GM12878 (cell line): ENCODE measurements at regions not wholly inside any gene's neighbourhood (a gene's known extent, or its start where the extent isn't known, plus 50 kb on each side); places are given as distances from the start of the nearest gene placed in this dataset.

Experiments
- ATAC-seq: fragments of 200-7000 bp; cut with Tn5 transposase; 3 replicates; pipeline ENCODE4 v1.9.1; 2020; ENCODE audit warnings: mild to moderate bottlenecking, moderate library complexity
- BruUV-seq: library from RNA; stranded (reverse); fragments of 400-500 nt; replicated peaks from 2 replicates; lab custom pipeline; 2021; lab: Mats Ljungman, UMichigan
- CTCF ChIA-PET: fragments of 300-600 bp; sonication (Branson Sonifier 250); formaldehyde crosslinking; extraction: SDS; loops from one replicate; lab custom pipeline; 2021; ENCODE audit warnings: inconsistent platforms; lab: Yijun Ruan, JAX
- POLR2A ChIA-PET: fragments of 350-600 bp; formaldehyde crosslinking; extraction: SDS; loops from one replicate; lab custom pipeline; 2021; ENCODE audit warnings: inconsistent platforms; lab: Charles Lee
- RAD21 ChIA-PET: fragments of 300-600 bp; sonication (Branson Sonifier 250); formaldehyde crosslinking; loops from one replicate; lab custom pipeline; 2023; ENCODE audit warnings: antibody characterized with exemption; ENCODE audit not compliant: unreplicated experiment; lab: Charles Lee
- SMC1A ChIA-PET: fragments of 300-600 bp; sonication (Branson Sonifier 250); formaldehyde crosslinking; loops from one replicate; lab custom pipeline; 2023; ENCODE audit not compliant: unreplicated experiment, uncharacterized antibody; lab: Charles Lee
- DNase-seq: peaks from one replicate; pipeline ENCODE4 v3.0.0-alpha.2; 2011; ENCODE audit warnings: low read depth, low spot score
- FAIRE-seq: peaks from 3 replicates; lab custom pipeline; 2011; peaks lifted over from hg19 to GRCh38; lab: Jason Lieb, UNC
- H2AFZ ChIP-seq: 2 replicates; pipeline ENCODE4 v1.6.0; 2011; ENCODE audit warnings: low read depth, low read length, control low read depth; ENCODE audit not compliant: control insufficient read depth
- H3K27ac ChIP-seq: 2 replicates; pipeline ENCODE4 v1.5.1; 2011; ENCODE audit warnings: control low read depth; ENCODE audit not compliant: control insufficient read depth, insufficient read depth
- H3K27me3 ChIP-seq, 2 experiments: replicated peaks in 1 of 2; 2 replicates each; pipeline versions ENCODE4 v1.6.0 to v1.6.1; 2011; ENCODE audit warnings: low read length in 1 of 2; ENCODE audit not compliant: control insufficient read depth in 2 of 2, insufficient read depth in 2 of 2
- H3K36me3 ChIP-seq, 2 experiments: 2 replicates each; pipeline ENCODE4 v1.5.1; 2011; ENCODE audit warnings: low read length in 1 of 2; ENCODE audit not compliant: control insufficient read depth in 2 of 2, insufficient read depth in 2 of 2
- H3K4me1 ChIP-seq: 2 replicates; pipeline ENCODE4 v1.6.1; 2011; ENCODE audit warnings: mild to moderate bottlenecking, low read length, moderate library complexity, mixed read lengths; ENCODE audit not compliant: control insufficient read depth, insufficient read depth
- H3K4me2 ChIP-seq: 2 replicates; pipeline ENCODE4 v1.6.0; 2011; ENCODE audit warnings: control low read depth; ENCODE audit not compliant: control insufficient read depth, insufficient read depth
- H3K4me3 ChIP-seq: fragments of 200-600 bp; sonication (generic); 2 replicates; pipeline ENCODE4 v1.5.1; 2016
- H3K79me2 ChIP-seq: 2 replicates; pipeline ENCODE4 v1.6.0; 2011; ENCODE audit warnings: low read length; ENCODE audit not compliant: control insufficient read depth, insufficient read depth
- H3K9ac ChIP-seq: 2 replicates; pipeline ENCODE4 v1.8.0; 2011; ENCODE audit warnings: low read length, control low read depth, mixed read lengths; ENCODE audit not compliant: control insufficient read depth, insufficient read depth
- H3K9me3 ChIP-seq: replicated peaks from 3 replicates; pipeline ENCODE4 v1.5.1; 2011; ENCODE audit warnings: mild to moderate bottlenecking, low read length; ENCODE audit not compliant: control insufficient read depth, insufficient read depth
- H4K20me1 ChIP-seq: 2 replicates; pipeline ENCODE4 v1.6.0; 2011; ENCODE audit not compliant: control insufficient read depth, insufficient read depth
- IKZF2 ChIP-seq, 2 experiments: fragments of 450-650 bp; IDR thresholded peaks; 2 replicates each; pipeline ENCODE4 v1.6.1; 2017; ENCODE audit warnings: mild to moderate bottlenecking in 2 of 2, moderate library complexity in 2 of 2
- KDM1A ChIP-seq: fragments of 200-600 bp; sonication (generic); IDR thresholded peaks from 2 replicates; pipeline ENCODE4 v1.6.1; 2016; ENCODE audit warnings: borderline replicate concordance
- LARP7 ChIP-seq: fragments of 450-650 bp; IDR thresholded peaks from 2 replicates; pipeline ENCODE4 v1.6.1; 2017; ENCODE audit warnings: mild to moderate bottlenecking
- MXI1 ChIP-seq: fragments of 150-350 bp; IDR thresholded peaks from 2 replicates; pipeline ENCODE4 v1.6.1; 2011; ENCODE audit warnings: low read depth, mild to moderate bottlenecking, inconsistent platforms, low read length, improper control_type of control experiment
- NFXL1 ChIP-seq: fragments of 450-650 bp; IDR thresholded peaks from 2 replicates; pipeline ENCODE4 v1.6.1; 2017; ENCODE audit warnings: antibody characterized with exemption, mild to moderate bottlenecking, borderline replicate concordance
- STAT1 ChIP-seq: fragments of 450-650 bp; conservative IDR thresholded peaks from 2 replicates; pipeline ENCODE4 v1.6.1; 2014; ENCODE audit warnings: antibody characterized with exemption, mild to moderate bottlenecking
- TCF7 ChIP-seq: IDR thresholded peaks from 2 replicates; pipeline ENCODE4 v1.6.1; 2014; ENCODE audit warnings: antibody characterized with exemption, borderline replicate concordance
- ZNF207 ChIP-seq: fragments of 450-650 bp; IDR thresholded peaks from 2 replicates; pipeline ENCODE4 v1.6.1; 2014; ENCODE audit warnings: antibody characterized with exemption, mild to moderate bottlenecking, borderline replicate concordance
- WGBS: methylation state at CpG from one replicate; pipeline ENCODE4 v1.1.6; 2016; ENCODE audit warnings: low lambda C conversion rate; ENCODE audit not compliant: insufficient replicate concordance, insufficient coverage; ENCODE audit errors: missing lambda C conversion rate; 5-methylcytosine and 5-hydroxymethylcytosine counted together
- in situ Hi-C: fragments of 300-500 bp; cut with MboI; formaldehyde crosslinking; loops from 9 replicates; pipeline ENCODE4 v1.14.3; 2018; ENCODE audit warnings: mixed read lengths
- intact Hi-C: fragments of 100-400 bp; cut with micrococcal nuclease; formaldehyde crosslinking; loops from one replicate; pipeline ENCODE4 v1.14.2; 2022; ENCODE audit not compliant: unreplicated experiment
- TF ChIP-seq, protein P1 (sequence below): fragments of 450-650 bp; formaldehyde crosslinking; IDR thresholded peaks from 2 replicates; pipeline ENCODE4 v1.4.0; 2020; ENCODE audit warnings: mild to moderate bottlenecking, moderate library complexity

DNA sequence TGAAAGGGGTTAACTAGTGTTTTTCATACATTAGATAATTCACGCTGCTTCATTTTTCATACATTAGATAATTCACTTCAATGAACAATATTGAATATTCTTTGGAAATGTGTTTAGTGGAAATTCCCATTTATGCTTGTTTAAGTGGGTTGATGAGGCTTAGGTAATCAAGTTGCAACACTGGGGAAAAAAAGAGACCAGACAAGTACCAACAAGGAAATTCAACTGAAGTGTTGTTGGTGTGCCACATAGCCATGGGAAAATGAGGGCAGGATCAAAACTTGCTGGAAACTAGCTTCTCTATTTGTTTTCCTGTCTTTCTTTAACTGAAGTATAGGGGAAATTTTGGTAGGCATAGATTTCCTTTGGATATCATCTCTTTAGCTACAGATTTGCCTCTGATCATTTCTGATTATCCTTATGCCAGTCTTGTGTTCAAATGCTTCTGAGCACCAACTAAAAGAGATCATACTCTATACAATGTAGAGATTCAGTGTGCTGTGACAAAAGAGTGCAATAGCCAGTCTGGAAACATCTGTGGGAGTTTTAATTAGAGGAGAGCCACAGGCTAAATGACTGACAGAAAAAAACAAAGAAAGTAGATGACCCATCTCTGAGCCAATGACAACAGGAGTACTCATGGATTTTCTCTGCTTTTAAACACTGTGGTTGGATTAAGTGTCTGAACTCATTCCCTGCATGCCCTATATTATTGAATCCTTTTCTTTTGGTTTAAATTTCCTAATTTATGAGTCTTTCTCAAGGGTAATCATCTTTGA lies 67.6 kb upstream of the CTSC start:
- ChIA-PET SMC1A (no interaction called here), CTCF (interaction anchor here (1.2 kb wide), 1 partner anchor 75 kb away, joined by 3 read pairs; no protein-coding TSS in a partner anchor), RAD21 (no interaction called here), POLR2A (interaction anchor here (0.6 kb wide), 1 partner anchor 99 kb away, joined by 5 read pairs; no protein-coding TSS in a partner anchor)
- intact Hi-C loops: no loop called here
- no peaks in the 10 kb centered on the region; a peak in 1 of 4 replicates for H3K27me3 ChIP-seq
- no peak overlapping the region for H2AFZ ChIP-seq
- ATAC-seq (no peak), FAIRE-seq (no peak), DNase-seq (no peak)
- H3K4me2 ChIP-seq: no peak overlapping the region
- WGBS: 95% methylated on average over 1 of the region's 1 CpG
- no peak for TF ChIP-seq IKZF2 (IDR thresholded peaks at IDR 0.05)
- TF ChIP-seq NFXL1: no peak
- TF ChIP-seq, protein P1, sequence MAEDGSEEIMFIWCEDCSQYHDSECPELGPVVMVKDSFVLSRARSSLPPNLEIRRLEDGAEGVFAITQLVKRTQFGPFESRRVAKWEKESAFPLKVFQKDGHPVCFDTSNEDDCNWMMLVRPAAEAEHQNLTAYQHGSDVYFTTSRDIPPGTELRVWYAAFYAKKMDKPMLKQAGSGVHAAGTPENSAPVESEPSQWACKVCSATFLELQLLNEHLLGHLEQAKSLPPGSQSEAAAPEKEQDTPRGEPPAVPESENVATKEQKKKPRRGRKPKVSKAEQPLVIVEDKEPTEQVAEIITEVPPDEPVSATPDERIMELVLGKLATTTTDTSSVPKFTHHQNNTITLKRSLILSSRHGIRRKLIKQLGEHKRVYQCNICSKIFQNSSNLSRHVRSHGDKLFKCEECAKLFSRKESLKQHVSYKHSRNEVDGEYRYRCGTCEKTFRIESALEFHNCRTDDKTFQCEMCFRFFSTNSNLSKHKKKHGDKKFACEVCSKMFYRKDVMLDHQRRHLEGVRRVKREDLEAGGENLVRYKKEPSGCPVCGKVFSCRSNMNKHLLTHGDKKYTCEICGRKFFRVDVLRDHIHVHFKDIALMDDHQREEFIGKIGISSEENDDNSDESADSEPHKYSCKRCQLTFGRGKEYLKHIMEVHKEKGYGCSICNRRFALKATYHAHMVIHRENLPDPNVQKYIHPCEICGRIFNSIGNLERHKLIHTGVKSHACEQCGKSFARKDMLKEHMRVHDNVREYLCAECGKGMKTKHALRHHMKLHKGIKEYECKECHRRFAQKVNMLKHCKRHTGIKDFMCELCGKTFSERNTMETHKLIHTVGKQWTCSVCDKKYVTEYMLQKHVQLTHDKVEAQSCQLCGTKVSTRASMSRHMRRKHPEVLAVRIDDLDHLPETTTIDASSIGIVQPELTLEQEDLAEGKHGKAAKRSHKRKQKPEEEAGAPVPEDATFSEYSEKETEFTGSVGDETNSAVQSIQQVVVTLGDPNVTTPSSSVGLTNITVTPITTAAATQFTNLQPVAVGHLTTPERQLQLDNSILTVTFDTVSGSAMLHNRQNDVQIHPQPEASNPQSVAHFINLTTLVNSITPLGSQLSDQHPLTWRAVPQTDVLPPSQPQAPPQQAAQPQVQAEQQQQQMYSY (CRISPR knock-in tag): no peak
- no peak for TF ChIP-seq ZNF207
- TF ChIP-seq KDM1A: no peak
- TF ChIP-seq MXI1: no peak
- no peak for TF ChIP-seq TCF7
- TF ChIP-seq STAT1: no peak
- no peak for TF ChIP-seq LARP7
- H3K9ac ChIP-seq: no peak overlapping the region
- no peaks in the 10 kb centered on the region for H3K36me3 ChIP-seq
- H3K4me1 ChIP-seq: peaks cover 3% of the 10 kb centered on the region; the same call in 1 of the 2 replicates
- no peaks in the 10 kb centered on the region; the same call in 2 of the 3 replicates for H3K9me3 ChIP-seq
- H3K79me2 ChIP-seq: no peaks in the 10 kb centered on the region
- H3K27ac ChIP-seq: no peak overlapping the region
- BruUV-seq: no TSS peak
- in situ Hi-C loops: no loop called here
- no peaks in the 10 kb centered on the region for H4K20me1 ChIP-seq
- peak overlapping the region; percentile 1; the same call in 1 of the 2 replicates for H3K4me3 ChIP-seq
